ENCODE measurements at regions not wholly inside any gene's neighbourhood (a gene's known extent, or its start where the extent isn't known, plus 50 kb on each side); places are given as distances from the start of the nearest gene placed in this dataset.

DNA sequence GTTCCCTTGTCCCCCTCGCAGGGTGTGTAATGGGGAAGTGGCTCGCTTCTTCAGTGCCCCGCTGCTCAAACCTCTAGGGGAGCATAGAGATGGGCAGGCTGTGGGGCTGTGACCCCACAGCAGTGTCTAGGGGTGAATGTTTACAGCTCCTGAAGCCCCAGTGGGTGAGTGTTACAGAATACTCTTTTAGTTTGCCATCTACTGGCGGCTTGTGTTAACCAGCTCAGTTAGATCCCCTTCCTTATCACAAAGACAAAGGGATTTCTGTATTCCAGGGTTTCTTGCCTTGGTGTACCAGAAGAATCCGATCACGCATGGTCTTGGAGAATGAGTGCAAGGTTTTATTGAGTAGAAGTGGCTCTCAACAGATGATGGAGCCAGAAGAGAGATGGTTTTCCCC, 108.1 kb upstream of the IQCM start:
- Mint-ChIP-seq H3K9me3 (no peaks in the 10 kb centered on the region), H3K36me3 (ENCODE audit: low read depth) (no peaks in the 10 kb centered on the region), H3K27ac (no peak overlapping the region), H3K4me1 (no peaks in the 10 kb centered on the region), H3K27me3 (no peaks in the 10 kb centered on the region), H3K4me3 (no peak overlapping the region)
- TF ChIP-seq, protein P1, sequence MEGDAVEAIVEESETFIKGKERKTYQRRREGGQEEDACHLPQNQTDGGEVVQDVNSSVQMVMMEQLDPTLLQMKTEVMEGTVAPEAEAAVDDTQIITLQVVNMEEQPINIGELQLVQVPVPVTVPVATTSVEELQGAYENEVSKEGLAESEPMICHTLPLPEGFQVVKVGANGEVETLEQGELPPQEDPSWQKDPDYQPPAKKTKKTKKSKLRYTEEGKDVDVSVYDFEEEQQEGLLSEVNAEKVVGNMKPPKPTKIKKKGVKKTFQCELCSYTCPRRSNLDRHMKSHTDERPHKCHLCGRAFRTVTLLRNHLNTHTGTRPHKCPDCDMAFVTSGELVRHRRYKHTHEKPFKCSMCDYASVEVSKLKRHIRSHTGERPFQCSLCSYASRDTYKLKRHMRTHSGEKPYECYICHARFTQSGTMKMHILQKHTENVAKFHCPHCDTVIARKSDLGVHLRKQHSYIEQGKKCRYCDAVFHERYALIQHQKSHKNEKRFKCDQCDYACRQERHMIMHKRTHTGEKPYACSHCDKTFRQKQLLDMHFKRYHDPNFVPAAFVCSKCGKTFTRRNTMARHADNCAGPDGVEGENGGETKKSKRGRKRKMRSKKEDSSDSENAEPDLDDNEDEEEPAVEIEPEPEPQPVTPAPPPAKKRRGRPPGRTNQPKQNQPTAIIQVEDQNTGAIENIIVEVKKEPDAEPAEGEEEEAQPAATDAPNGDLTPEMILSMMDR (IDR thresholded peaks at IDR 0.05): no peak
- ChIA-PET CTCF (no interaction called here), POLR2A (no interaction called here)
- ATAC-seq (ENCODE audit: low read depth) (no peak), DNase-seq (no peak)
- intact Hi-C loops (cut with micrococcal nuclease): no loop called here

DNA sequence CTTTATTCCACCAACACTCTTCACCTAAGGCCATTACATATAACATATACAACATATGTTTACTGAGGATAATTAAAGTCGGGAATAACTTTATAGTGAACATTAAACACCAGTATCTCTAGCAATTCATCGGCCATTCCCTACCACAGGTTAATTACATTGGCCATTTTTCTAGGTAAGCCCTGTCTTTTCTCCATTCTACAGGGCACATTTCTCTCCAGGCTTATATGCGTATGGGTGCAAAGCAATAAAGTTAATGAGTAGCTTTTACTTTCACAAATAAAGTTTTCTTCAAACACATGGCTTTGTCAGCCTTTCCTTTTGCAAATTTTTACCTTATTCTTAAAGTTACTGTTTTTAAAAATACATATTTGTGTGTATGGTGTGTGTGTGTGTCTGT, 111.9 kb upstream of the IQCM start:
- no peak for DNase-seq
- Mint-ChIP-seq H3K9me3 (no peaks in the 10 kb centered on the region), H3K4me1 (no peaks in the 10 kb centered on the region), H3K36me3 (ENCODE audit: low read depth) (no peaks in the 10 kb centered on the region), H3K27ac (no peak overlapping the region), H3K4me3 (no peak overlapping the region), H3K27me3 (no peaks in the 10 kb centered on the region)
- intact Hi-C loops (cut with micrococcal nuclease): no loop called here
- ATAC-seq (ENCODE audit: low read depth): no peak
- TF ChIP-seq, protein P1 (IDR thresholded peaks at IDR 0.05): no peak
- CTCF ChIA-PET: no interaction called here
- POLR2A ChIA-PET: no interaction called here

DNA sequence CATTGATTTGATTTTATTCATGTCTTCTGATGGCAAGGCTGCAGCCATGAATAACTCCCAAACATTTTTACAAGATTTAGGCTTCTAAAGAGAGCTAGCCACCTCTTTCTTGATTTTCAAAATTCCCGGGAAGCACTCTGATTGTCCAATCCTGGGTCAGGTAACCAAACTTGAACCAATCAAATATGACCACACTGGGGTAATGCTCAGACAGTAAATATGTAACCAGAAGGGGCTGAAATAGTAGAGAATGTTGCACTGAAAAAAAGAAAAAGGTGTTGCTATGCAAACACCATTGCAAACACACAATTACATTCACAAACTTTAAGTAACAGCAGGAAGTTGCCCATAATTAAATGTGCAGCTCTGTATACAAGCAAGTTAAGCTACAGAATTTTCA, 112.9 kb upstream of the IQCM start:
- Mint-ChIP-seq H3K4me1 (no peaks in the 10 kb centered on the region), H3K27me3 (peaks cover under 1% of the 10 kb centered on the region), H3K4me3 (no peak overlapping the region), H3K9me3 (no peaks in the 10 kb centered on the region), H3K36me3 (ENCODE audit: low read depth) (no peaks in the 10 kb centered on the region), H3K27ac (no peak overlapping the region)
- TF ChIP-seq, protein P1 (IDR thresholded peaks at IDR 0.05): no peak
- ATAC-seq (ENCODE audit: low read depth) (no peak), DNase-seq (no peak)
- intact Hi-C loops (cut with micrococcal nuclease): no loop called here
- ChIA-PET POLR2A (no interaction called here), CTCF (no interaction called here)

DNA sequence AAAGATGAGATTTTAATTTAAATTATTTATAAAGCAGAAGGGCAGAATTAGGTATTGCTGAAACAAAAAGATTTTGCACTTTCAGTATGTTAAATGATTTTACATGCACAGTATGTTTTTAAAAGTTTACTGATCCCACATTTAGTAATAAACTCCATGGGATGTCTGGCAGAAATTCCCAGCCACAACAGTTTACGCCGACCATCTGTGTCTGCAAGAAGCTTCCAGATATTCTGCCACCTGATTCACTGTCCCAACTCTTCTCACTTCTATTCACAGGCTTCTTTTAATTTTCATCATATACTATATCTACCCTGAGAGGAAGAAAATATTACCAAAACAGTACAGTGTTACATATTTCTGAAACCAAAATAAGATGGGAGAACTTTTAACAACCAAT, 115.8 kb upstream of the IQCM start:
- TF ChIP-seq, protein P1 (IDR thresholded peaks at IDR 0.05): no peak
- no peaks in the 10 kb centered on the region for H3K4me1 Mint-ChIP-seq
- H3K27ac Mint-ChIP-seq: no peak overlapping the region
- ATAC-seq (ENCODE audit: low read depth) (no peak), DNase-seq (no peak)
- H3K4me3 Mint-ChIP-seq: no peak overlapping the region
- CTCF ChIA-PET: no interaction called here
- intact Hi-C loops (cut with micrococcal nuclease): no loop called here
- POLR2A ChIA-PET: no interaction called here
- no peaks in the 10 kb centered on the region for H3K9me3 Mint-ChIP-seq
- H3K36me3 Mint-ChIP-seq (ENCODE audit: low read depth): no peaks in the 10 kb centered on the region
- peaks cover 2% of the 10 kb centered on the region for H3K27me3 Mint-ChIP-seq

DNA sequence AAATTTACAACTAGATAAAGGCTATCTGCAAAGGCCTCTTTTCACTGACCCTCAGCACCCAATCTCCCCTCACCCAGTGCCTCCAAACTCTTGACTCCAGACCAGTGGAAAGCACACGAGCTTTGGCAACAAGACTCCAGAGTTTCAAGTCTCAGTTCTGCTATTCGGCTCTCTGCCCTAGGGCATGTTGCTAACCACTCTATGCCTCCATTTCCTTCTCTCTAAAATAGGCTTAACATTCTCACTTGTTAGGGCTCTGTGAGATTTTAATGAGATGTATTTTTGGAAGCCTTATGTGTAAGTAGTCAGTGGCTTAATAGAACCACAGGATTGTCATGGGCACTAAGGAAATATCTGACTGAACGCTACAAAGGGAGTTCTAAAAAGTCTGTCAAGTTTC, 116.5 kb upstream of the IQCM start:
- ATAC-seq (ENCODE audit: low read depth) (no peak), DNase-seq (no peak)
- H3K4me1 Mint-ChIP-seq: no peaks in the 10 kb centered on the region
- H3K4me3 Mint-ChIP-seq: no peak overlapping the region
- peaks cover 4% of the 10 kb centered on the region for H3K27me3 Mint-ChIP-seq
- POLR2A ChIA-PET: no interaction called here
- CTCF ChIA-PET: no interaction called here
- intact Hi-C loops (cut with micrococcal nuclease): no loop called here
- no peaks in the 10 kb centered on the region for H3K36me3 Mint-ChIP-seq (ENCODE audit: low read depth)
- TF ChIP-seq, protein P1 (IDR thresholded peaks at IDR 0.05): no peak
- no peaks in the 10 kb centered on the region for H3K9me3 Mint-ChIP-seq
- H3K27ac Mint-ChIP-seq: no peak overlapping the region
